OCI-LY7 (cell line): ENCODE measurements at regions not wholly inside any gene's neighbourhood (a gene's known extent, or its start where the extent isn't known, plus 50 kb on each side); places are given as distances from the start of the nearest gene placed in this dataset.

Experiments used
- BruUV-seq: library from RNA; stranded (reverse); fragments of 400-500 nt; replicated peaks from 2 replicates; lab custom pipeline; 2021; lab: Mats Ljungman, UMichigan
- CTCF ChIA-PET: fragments of 300-600 bp; sonication (Branson Sonifier 250); formaldehyde crosslinking; loops from one replicate; lab custom pipeline; 2022; ENCODE audit warnings: antibody characterized with exemption; ENCODE audit not compliant: unreplicated experiment; lab: Charles Lee
- POLR2A ChIA-PET: fragments of 300-600 bp; sonication (Branson Sonifier 250); formaldehyde crosslinking; loops from one replicate; lab custom pipeline; 2022; ENCODE audit warnings: antibody characterized with exemption; lab: Charles Lee
- DNase-seq: peaks from one replicate; pipeline ENCODE4 v3.0.0-alpha.2; 2015; ENCODE audit warnings: low spot score
- H2AFZ ChIP-seq: fragments of 200-600 bp; sonication (generic), shearing (Covaris generic); 2 replicates; pipeline ENCODE4 v1.6.1; 2014; ENCODE audit warnings: mild to moderate bottlenecking, antibody characterized with exemption, low read length, moderate library complexity
- H3K27ac ChIP-seq: fragments of 200-600 bp; sonication (generic); 2 replicates; pipeline ENCODE4 v1.5.1; 2014; ENCODE audit warnings: mixed run types, low read depth, mild to moderate bottlenecking, moderate library complexity, low read length, inconsistent platforms; ENCODE audit not compliant: poor library complexity, severe bottlenecking
- H3K36me3 ChIP-seq: fragments of 200-600 bp; sonication (generic); 2 replicates; pipeline ENCODE4 v1.6.1; 2014; ENCODE audit warnings: mild to moderate bottlenecking, antibody characterized with exemption, low read length, moderate library complexity, mixed read lengths; ENCODE audit not compliant: insufficient read depth
- H3K4me1 ChIP-seq: fragments of 200-600 bp; sonication (generic); 2 replicates; pipeline ENCODE4 v1.5.1; 2014; ENCODE audit warnings: mild to moderate bottlenecking, low read length; ENCODE audit not compliant: insufficient read depth, poor library complexity, severe bottlenecking
- H3K4me2 ChIP-seq: fragments of 200-600 bp; sonication (generic); 2 replicates; pipeline ENCODE4 v1.6.1; 2014; ENCODE audit warnings: mild to moderate bottlenecking, low read length
- H3K4me3 ChIP-seq: fragments of 200-600 bp; sonication (generic); 2 replicates; pipeline ENCODE4 v1.5.1; 2014; ENCODE audit warnings: mild to moderate bottlenecking, low read depth, low read length; ENCODE audit not compliant: poor library complexity, severe bottlenecking
- H3K79me2 ChIP-seq: fragments of 200-600 bp; sonication (generic); 2 replicates; pipeline ENCODE4 v1.6.1; 2016; ENCODE audit warnings: low read depth, mild to moderate bottlenecking, low read length, moderate library complexity, mixed read lengths; ENCODE audit not compliant: insufficient read depth
- H3K9me2 ChIP-seq: fragments of 200-600 bp; sonication (generic); 2 replicates; pipeline ENCODE4 v1.6.1; 2016; ENCODE audit warnings: mild to moderate bottlenecking, low read length, mixed read lengths; ENCODE audit not compliant: insufficient read depth
- H3K9me3 ChIP-seq: fragments of 200-600 bp; sonication (generic); 2 replicates; pipeline ENCODE4 v1.6.1; 2014; ENCODE audit warnings: mild to moderate bottlenecking, mixed run types, low read length, mixed read lengths
- H4K20me1 ChIP-seq: fragments of 200-600 bp; sonication (generic); 2 replicates; pipeline ENCODE4 v1.6.1; 2014; ENCODE audit warnings: mild to moderate bottlenecking, antibody characterized with exemption, low read length, moderate library complexity, mixed read lengths; ENCODE audit not compliant: insufficient read depth
- CTCF ChIP-seq: fragments of 200-600 bp; sonication (generic); conservative IDR thresholded peaks from 2 replicates; pipeline ENCODE4 v1.5.1; 2014; ENCODE audit warnings: mild to moderate bottlenecking, antibody characterized with exemption, low read length, moderate library complexity, mixed read lengths
- EZH2phosphoT487 ChIP-seq: fragments of 200-600 bp; sonication (generic); IDR thresholded peaks from 2 replicates; pipeline ENCODE4 v1.6.1; 2018; ENCODE audit warnings: low read depth, borderline replicate concordance, mild to moderate bottlenecking, mixed run types, antibody characterized with exemption, low read length, moderate library complexity, mixed read lengths
- intact Hi-C: fragments of 100-400 bp; cut with micrococcal nuclease; formaldehyde crosslinking; loops from one replicate; pipeline ENCODE4 v1.10.0; 2022; ENCODE audit not compliant: unreplicated experiment

GRCh38 chr13:76012091-76012721 is 376.1 kb downstream of the LMO7 start:
- no TSS peak for BruUV-seq
- CTCF ChIA-PET, result no interaction called here

GRCh38 chr13:76009267-76009890 is 373.2 kb downstream of the LMO7 start:
- Histone ChIP-seq H3K4me1 (no peaks in the 10 kb centered on the region), H3K9me2 (no peaks in the 10 kb centered on the region), H4K20me1 (no peaks in the 10 kb centered on the region), H3K79me2 (no peaks in the 10 kb centered on the region), H3K27ac (no peak overlapping the region), H3K9me3 (no peaks in the 10 kb centered on the region), H3K4me2 (no peak overlapping the region), H3K36me3 (no peaks in the 10 kb centered on the region), H3K4me3 (no peak overlapping the region), H2AFZ (no peak overlapping the region)
- CTCF ChIA-PET, result no interaction called here
- TF ChIP-seq EZH2phosphoT487, result no peak
- no peak for TF ChIP-seq CTCF
- intact Hi-C loops, result no loop called here
- DNase-seq, result no peak
- POLR2A ChIA-PET, result interaction anchor here (0.6 kb wide), 1 partner anchor 698 kb away, joined by 3 read pairs; no protein-coding TSS in a partner anchor
- no TSS peak for BruUV-seq

More at GRCh38 chr13:76012091-76012721, 376.1 kb downstream of the LMO7 start:
- Histone ChIP-seq H3K27ac (no peak overlapping the region), H2AFZ (no peak overlapping the region), H3K36me3 (no peaks in the 10 kb centered on the region), H4K20me1 (no peaks in the 10 kb centered on the region), H3K4me3 (no peak overlapping the region), H3K9me2 (no peaks in the 10 kb centered on the region), H3K9me3 (no peaks in the 10 kb centered on the region), H3K4me2 (no peak overlapping the region), H3K4me1 (no peaks in the 10 kb centered on the region), H3K79me2 (no peaks in the 10 kb centered on the region)
- POLR2A ChIA-PET, result no interaction called here
- intact Hi-C loops, result no loop called here
- DNase-seq, result no peak
- TF ChIP-seq EZH2phosphoT487, result no peak
- no peak for TF ChIP-seq CTCF

- intact Hi-C loops, result no loop called here
- TF ChIP-seq EZH2phosphoT487 (no peak), CTCF (no peak)
- CTCF ChIA-PET, result no interaction called here
- DNase-seq, result no peak
- Histone ChIP-seq H2AFZ (no peak overlapping the region), H3K4me1 (no peaks in the 10 kb centered on the region), H3K36me3 (no peaks in the 10 kb centered on the region), H3K4me3 (no peak overlapping the region), H3K79me2 (no peaks in the 10 kb centered on the region), H3K4me2 (no peak overlapping the region), H3K27ac (no peak overlapping the region), H4K20me1 (no peaks in the 10 kb centered on the region), H3K9me3 (no peaks in the 10 kb centered on the region), H3K9me2 (no peaks in the 10 kb centered on the region)
- POLR2A ChIA-PET, result interaction anchor here (0.6 to 1.1 kb wide), 2 partner anchors 40 to 418 kb away, joined by 3 to 5 read pairs; no protein-coding TSS in a partner anchor
- no TSS peak for BruUV-seq
Measured at GRCh38 chr13:76004416-76004815, 368.3 kb downstream of the LMO7 start.
